NCI-H128 (cell line): ENCODE measurements at regions not wholly inside any gene's neighbourhood (a gene's known extent, or its start where the extent isn't known, plus 50 kb on each side); places are given as distances from the start of the nearest gene placed in this dataset.

Experiments
- DNase-seq: peaks from one replicate; lab custom pipeline; 2025; ENCODE audit not compliant: unreplicated experiment; lab: John Stamatoyannopoulos, UW

DNA sequence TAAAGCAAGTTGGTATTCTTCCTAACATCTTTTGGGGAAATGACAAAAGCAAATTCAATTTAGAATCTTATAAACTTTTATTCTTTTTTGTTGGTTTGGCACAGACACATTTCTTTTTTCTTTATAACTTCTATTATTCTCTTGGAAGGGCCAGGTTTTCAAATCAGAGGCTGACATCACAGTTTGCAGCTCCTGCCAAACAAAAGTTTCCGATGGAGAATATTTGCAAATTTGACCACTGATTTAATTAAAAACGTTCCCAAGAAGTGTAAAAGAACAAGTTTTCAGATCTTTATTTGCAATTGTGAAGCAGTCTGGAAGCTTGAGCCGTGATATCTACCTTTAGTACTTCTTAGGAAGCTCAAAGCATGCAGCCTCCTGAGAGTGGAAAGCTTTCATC, 53.8 kb upstream of the CD83 start:
- no peak for DNase-seq

DNA sequence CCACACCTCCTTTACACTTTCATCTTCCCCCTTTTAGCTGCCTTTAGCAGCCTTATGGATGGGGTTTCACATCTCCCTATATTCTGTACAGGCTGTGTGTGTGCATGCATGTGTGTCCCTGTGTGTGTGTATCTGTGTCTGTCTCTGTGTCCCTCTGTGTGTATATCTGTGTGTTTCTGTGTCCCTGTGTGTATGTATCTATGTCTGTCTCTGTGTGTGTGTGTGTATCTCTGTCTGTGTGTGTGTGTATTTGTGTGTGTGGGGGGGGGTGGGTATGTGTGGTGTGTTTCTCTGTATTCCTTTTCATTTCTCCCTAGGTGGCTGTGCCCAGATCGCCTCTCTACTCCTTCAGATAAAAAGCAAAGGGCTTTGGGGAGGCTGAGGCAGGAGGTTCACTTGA, 52.2 kb upstream of the CD83 start:
- no peak for DNase-seq

DNA sequence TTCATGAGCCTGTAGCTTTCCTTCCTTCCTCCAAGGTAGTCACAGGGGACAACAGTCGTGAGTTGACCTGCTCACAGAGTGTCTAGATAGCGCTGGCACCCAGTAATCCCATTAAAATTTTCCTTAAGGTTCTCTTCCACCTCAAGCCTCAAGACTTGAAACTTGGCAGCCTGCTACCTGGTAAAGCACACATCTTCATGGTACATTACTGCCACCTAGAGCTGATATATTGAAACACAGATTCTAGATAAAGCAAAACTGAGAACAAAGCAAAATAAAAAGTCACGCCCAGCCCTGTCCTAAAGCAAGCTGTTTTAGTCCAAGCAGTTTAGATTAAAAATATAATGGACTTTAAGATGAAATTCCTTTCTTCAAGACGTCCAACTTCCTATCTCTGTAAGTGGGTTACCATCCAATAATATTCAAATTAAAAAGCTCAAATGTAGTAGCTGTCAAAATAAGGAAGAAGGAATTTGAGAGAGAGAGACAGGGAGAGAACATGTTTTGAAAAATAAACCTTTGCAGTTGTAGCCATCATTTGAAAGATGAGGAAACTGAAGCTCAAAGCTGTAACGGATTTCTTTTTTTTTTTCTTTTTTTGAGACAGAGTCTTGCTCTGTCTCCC, 50.7 kb upstream of the CD83 start:
- DNase-seq = peak; percentile 36

DNA sequence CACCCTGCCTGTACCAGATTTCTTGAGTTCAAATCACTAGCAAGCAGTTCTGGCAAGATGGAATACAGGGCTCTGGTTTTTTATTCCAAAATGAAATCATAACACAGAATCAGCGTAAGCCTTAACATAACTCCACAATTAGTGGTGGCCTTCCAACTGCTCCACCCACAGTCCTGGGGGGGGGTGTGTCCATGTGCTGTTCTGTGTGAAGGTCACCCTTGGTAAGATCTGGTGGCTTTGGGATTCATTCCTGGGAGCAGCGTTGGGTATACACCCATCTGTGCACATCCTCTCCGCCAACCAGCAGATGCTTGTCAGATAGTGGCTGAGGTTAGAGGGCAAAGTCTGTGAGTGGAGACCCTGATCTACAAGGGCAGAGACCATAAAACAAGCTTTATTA, 49.9 kb upstream of the CD83 start:
- no peak for DNase-seq
